ENCODE measurements at regions not wholly inside any gene's neighbourhood (a gene's known extent, or its start where the extent isn't known, plus 50 kb on each side); places are given as distances from the start of the nearest gene placed in this dataset.

DNA sequence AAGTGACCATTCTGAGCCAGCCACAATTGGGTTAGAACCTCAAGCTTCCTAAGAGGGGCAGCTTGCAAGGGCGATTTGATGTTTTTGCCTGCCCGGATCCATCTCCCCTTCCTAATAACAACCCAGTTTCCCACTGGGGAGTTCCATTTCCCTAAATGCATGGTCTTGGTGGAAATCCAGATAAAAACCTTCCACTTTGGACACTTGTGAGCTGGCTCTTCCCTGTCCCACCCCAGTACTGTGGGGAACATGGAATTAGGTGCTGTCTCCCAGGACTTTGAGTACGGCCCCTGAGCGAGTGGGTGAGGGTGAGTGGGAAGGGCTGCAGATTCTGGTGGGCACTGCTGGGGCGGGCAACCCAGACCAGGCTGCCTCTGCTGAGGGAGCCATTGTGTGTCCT is 122.3 kb downstream of the DDX1 start:
- H3K36me3 ChIP-seq, result no peaks in the 10 kb centered on the region
- H3K4me3 ChIP-seq, result no peak overlapping the region
- no peak for TF ChIP-seq Cebpa-rat (IDR thresholded peaks at IDR 0.05)

DNA sequence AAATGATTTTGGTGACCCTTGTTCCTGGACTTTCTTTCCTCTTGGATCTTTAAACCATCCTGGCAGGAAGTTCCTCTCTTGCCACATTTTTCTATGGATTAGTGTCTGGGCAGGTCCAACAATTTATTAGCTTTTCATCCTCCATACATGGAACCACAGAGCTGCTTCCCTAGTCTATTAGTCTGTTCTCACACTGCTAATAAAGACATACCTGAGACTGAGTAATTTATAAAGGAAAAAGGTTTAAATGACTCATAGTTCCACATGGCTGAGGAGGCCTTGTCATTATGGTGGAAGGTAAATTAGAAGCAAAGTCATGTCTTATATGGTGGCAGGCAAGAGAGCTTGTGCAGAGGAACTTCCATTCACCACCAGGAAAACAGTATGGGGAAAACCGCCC is 122.9 kb downstream of the DDX1 start:
- Histone ChIP-seq H3K4me1 (peaks cover 6 to 32% (median 31%) of the 10 kb centered on the region in 10 experiments; a peak in 19 of 20 replicates), H3K27me3 (no peaks in the 10 kb centered on the region), H3K36me3 (no peaks in the 10 kb centered on the region), H3K27ac (no peak overlapping the region; a peak in 1 of 22 replicates), H3K9me3 (replicated peaks in 1 of 11) (no peaks in the 10 kb centered on the region), H3K9ac (no peak overlapping the region), H4K20me1 (no peaks in the 10 kb centered on the region; a peak in 1 of 22 replicates), H3K4me2 (no peak overlapping the region), H3K4me3 (no peak overlapping the region)
- TF ChIP-seq Cebpa-rat (IDR thresholded peaks at IDR 0.05), result no peak

More for the DNA sequence above, 122.3 kb downstream of the DDX1 start:
- no peak overlapping the region for H3K4me2 ChIP-seq
- H3K27me3 ChIP-seq, result no peaks in the 10 kb centered on the region
- no peaks in the 10 kb centered on the region; a peak in 1 of 22 replicates for H4K20me1 ChIP-seq
- H3K9ac ChIP-seq, result no peak overlapping the region
- no peak overlapping the region; a peak in 1 of 22 replicates for H3K27ac ChIP-seq
- H3K4me1 ChIP-seq, result peaks cover 6 to 32% (median 31%) of the 10 kb centered on the region in 10 experiments
- H3K9me3 ChIP-seq (replicated peaks in 1 of 11), result no peaks in the 10 kb centered on the region

DNA sequence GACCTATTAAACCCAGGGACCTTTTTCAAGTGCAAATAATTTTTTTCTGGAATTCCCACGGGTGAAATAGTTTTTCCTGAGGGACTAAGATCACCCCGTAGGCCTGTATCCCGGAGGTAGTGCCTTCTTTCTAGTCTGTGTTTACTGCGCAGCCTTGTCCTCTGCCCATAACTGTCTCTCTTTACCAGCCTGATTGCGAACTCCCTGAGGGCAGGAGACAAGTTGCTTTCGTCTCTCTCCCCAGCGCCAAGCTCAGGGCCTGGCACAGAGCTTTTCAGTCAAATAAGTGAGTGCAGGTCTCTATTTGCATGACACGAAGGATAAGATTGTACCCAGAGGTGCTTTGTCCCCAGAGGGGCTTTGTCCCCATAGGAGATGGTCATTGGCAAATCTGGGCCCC is 123.9 kb downstream of the DDX1 start:
- Histone ChIP-seq H3K27me3 (no peaks in the 10 kb centered on the region), H3K36me3 (no peaks in the 10 kb centered on the region), H3K9ac (no peak overlapping the region), H3K4me1 (peaks cover 6 to 32% (median 31%) of the 10 kb centered on the region in 10 experiments; a peak in 19 of 20 replicates), H3K4me3 (no peak overlapping the region), H3K9me3 (replicated peaks in 1 of 11) (no peaks in the 10 kb centered on the region), H3K27ac (0 out of 22 replicates have a peak overlapping the region, but pooled peaks of 2 of the 11 experiments have one; percentile 29 to 41), H4K20me1 (no peaks in the 10 kb centered on the region; a peak in 1 of 22 replicates), H3K4me2 (peak overlapping the region in 8 of 11 experiments; percentile 71 to 85 (median 76); a peak in 13 of 22 replicates)
- no peak for TF ChIP-seq Cebpa-rat (IDR thresholded peaks at IDR 0.05)

DNA sequence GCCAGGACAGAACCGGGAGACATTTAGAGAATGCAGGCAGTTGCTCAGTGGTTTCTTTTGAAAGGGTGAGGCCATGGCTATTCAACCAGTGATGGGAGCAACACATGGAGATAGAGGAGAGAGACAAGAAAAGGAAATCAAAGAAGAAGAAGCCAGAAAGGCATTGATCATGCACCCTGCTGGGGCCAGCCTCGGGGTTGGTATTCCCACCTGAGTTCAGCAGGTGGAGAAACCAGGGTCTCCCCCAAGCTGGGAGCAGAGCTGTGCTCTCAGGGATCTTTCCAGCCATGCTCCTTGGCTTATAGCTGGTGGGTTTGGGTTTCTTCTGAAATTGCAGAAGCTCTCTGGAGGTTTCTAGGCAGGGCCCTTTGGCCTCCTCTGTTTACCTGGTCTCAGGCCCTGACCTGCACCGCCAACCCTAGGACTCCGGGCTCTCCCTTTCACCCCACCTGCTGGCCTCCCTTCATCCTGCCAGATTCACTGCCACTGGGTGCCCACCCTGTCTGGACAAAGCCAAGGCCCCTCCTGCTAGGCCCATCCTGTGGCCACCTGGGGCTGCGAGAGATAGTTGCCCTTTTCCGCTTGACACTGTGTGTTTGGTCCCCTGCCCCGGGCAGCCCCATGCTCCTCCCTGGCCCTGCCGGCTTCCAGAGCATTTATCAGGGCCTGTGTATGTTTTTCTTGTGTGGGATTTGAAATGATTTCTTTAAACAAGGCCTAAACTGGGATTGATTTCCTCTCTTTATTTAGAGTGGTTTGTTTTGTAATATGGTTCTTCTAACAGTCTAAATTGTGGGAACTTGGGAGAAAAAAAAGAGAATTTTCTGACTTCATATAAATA is 126.7 kb downstream of the DDX1 start:
- no peaks in the 10 kb centered on the region; a peak in 1 of 22 replicates for H4K20me1 ChIP-seq
- peaks cover 6 to 43% (median 39%) of the 10 kb centered on the region in 10 experiments; a peak in 19 of 20 replicates for H3K4me1 ChIP-seq
- no peak overlapping the region for H3K9ac ChIP-seq
- no peaks in the 10 kb centered on the region for H3K27me3 ChIP-seq
- no peak for TF ChIP-seq Cebpa-rat (IDR thresholded peaks at IDR 0.05)
- peak overlapping the region in 4 of 11 experiments; percentile 27 to 41 (median 32); a peak in 4 of 22 replicates for H3K27ac ChIP-seq
- no peak overlapping the region for H3K4me3 ChIP-seq
- no peaks in the 10 kb centered on the region for H3K36me3 ChIP-seq
- H3K9me3 ChIP-seq (replicated peaks in 1 of 11), result no peaks in the 10 kb centered on the region
- H3K4me2 ChIP-seq, result peak overlapping the region in 9 of 11 experiments; percentile 64 to 85 (median 76); a peak in 17 of 22 replicates

DNA sequence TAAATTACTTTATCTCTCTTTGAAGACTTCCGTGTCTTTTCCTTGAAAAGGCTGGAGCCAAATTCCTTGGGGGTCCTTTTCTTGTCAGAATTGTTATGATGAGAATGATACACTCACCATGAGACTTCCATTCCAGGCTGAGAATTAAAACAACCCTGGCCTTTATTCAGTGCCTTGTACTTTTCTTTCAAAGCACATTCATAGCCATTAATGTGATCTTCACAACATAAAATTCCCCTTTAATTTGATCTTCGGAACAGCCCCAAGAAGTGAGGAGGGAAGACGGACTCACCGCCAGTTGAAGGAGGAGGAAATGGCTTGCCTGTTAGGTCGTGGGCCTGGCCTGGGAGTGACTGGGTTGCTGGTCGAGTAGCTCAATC is 127.3 kb downstream of the DDX1 start:
- Histone ChIP-seq H3K27me3 (no peaks in the 10 kb centered on the region), H3K4me1 (peaks cover 6 to 46% (median 43%) of the 10 kb centered on the region in 10 experiments), H3K27ac (no peak overlapping the region)

DNA sequence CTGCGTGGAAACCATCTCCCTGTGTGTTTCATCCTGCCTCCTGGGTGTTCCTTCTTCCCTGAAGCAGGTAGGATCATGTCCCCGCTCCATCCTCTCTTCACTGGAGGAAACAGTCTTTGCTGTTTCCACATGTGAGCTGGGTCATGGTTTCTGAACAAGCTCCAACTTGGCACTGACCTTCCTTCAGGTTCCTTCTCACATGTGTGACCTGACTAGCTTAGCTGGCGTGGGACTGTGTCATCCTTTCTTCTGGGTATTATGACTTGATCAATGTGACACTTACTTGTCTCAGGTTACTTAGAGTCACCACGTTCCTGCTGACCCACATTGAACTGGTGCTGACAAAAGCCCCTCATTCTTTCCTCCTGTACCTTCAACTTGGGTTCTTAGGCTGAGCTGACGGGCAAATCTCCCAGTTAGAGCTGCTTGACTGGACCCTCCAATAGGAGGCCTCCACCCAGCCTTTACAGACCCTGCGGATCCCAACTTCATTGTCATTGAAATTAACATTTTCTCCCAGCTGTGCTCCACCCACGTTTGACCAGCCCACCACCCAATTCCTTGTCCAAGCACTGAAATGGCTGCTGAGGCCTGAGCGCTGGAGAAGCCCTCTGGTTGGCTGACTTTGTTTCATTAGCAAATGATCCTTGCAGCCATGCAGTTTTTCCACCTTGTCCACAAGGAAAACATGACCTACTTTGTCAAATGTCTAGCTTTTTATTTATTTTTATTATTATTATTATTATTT is 128.1 kb downstream of the DDX1 start:
- no peak for TF ChIP-seq Cebpa-rat (IDR thresholded peaks at IDR 0.05)
- Histone ChIP-seq H3K27me3 (no peaks in the 10 kb centered on the region), H3K27ac (no peak overlapping the region), H3K9ac (no peak overlapping the region), H3K4me2 (no peak overlapping the region), H3K4me1 (peaks cover 6 to 53% (median 49%) of the 10 kb centered on the region in 10 experiments), H3K9me3 (replicated peaks in 1 of 11) (no peaks in the 10 kb centered on the region), H4K20me1 (no peaks in the 10 kb centered on the region; a peak in 1 of 22 replicates), H3K4me3 (no peak overlapping the region), H3K36me3 (no peaks in the 10 kb centered on the region)

More for the DNA sequence above, 127.3 kb downstream of the DDX1 start:
- Histone ChIP-seq H3K4me3 (no peak overlapping the region), H4K20me1 (no peaks in the 10 kb centered on the region; a peak in 1 of 22 replicates), H3K36me3 (no peaks in the 10 kb centered on the region), H3K9ac (no peak overlapping the region), H3K9me3 (replicated peaks in 1 of 11) (no peaks in the 10 kb centered on the region), H3K4me2 (0 out of 22 replicates have a peak overlapping the region, but pooled peaks of 1 of the 11 experiments have one; percentile 80)
- TF ChIP-seq Cebpa-rat (IDR thresholded peaks at IDR 0.05), result no peak

DNA sequence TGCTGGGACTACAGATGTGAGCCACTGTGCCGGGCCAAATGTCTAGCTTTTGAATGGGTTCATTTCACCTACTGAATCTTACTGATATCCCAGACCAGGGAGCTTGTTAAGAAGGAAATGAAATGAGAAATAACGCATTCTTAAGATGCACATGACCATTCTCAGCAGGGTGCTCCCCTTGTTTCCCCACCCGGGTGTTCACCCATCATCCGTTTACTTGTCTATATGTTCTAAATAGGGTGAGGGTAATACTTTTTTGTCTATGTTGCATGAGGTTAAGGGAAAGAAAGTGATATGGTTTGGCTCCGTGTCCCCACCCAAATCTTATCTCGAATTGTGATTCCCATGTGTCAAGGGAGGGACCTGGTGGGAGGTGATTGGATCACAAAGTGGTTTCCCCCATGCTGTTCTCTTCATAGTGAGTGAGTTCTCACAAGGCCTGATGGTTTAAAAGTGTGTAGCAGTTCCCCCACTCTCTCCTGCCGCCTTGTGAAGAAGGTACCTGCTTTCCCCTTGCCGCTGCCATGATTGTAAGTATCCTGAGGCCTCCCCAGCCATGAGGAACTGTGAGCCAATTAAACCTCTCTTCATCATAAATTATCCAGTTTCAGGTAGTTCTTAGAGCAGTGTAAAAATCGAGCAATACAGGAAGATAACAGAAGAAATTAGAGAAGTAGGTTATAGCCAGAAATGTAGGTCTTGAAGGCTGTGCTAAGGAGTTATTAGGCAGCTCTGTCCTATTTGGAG is 129.1 kb downstream of the DDX1 start:
- H3K27me3 ChIP-seq, result no peaks in the 10 kb centered on the region

DNA sequence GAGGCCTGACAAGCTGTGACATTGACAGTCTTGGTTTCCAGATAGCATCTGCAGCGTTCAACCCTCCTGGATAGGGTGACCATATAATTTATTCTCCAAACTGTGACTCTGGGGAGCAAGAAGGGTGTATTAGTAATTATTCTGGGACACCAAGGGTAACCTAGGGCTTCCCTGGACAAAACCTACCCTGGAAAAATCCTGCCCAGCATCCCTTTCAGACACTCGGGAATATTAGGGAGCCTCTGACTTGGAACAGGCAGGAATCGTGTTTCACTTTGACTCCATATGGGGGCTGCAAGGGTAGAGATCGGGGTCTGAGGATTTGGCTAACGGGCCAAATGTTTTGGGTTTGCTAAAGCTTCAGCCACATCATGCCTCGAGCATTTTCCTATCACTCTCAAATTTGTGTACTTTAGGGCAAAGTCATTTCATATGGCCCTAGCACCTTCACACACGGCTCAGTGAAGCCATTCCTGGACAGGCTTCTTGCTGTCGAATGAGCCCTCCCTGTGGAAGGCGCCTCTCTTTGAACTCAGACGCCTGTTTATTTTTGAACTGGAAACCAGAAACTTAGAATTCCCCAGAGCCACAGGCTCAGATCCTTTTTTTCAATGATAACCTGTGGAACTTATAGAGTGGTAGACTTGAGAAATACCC is 129.9 kb downstream of the DDX1 start:
- H3K4me3 ChIP-seq, result no peak overlapping the region
- H3K27ac ChIP-seq, result no peak overlapping the region
- H4K20me1 ChIP-seq, result no peaks in the 10 kb centered on the region; a peak in 1 of 22 replicates
- H3K36me3 ChIP-seq, result no peaks in the 10 kb centered on the region
- no peak overlapping the region for H3K9ac ChIP-seq
- no peaks in the 10 kb centered on the region for H3K9me3 ChIP-seq (replicated peaks in 1 of 11)
- no peaks in the 10 kb centered on the region for H3K27me3 ChIP-seq
- peaks cover 6 to 49% (median 40%) of the 10 kb centered on the region in 10 experiments for H3K4me1 ChIP-seq
- H3K4me2 ChIP-seq, result peak overlapping the region in 8 of 11 experiments; percentile 7 to 54 (median 20); a peak in 13 of 22 replicates
- TF ChIP-seq Cebpa-rat (IDR thresholded peaks at IDR 0.05), result no peak

More for the DNA sequence above, 129.1 kb downstream of the DDX1 start:
- peaks cover 6 to 53% (median 47%) of the 10 kb centered on the region in 10 experiments for H3K4me1 ChIP-seq
- H4K20me1 ChIP-seq, result no peaks in the 10 kb centered on the region; a peak in 1 of 22 replicates
- H3K4me2 ChIP-seq, result no peak overlapping the region
- no peak overlapping the region for H3K4me3 ChIP-seq
- no peak overlapping the region for H3K27ac ChIP-seq
- H3K9ac ChIP-seq, result no peak overlapping the region
- H3K36me3 ChIP-seq, result no peaks in the 10 kb centered on the region
- H3K9me3 ChIP-seq (replicated peaks in 1 of 11), result no peaks in the 10 kb centered on the region
- no peak for TF ChIP-seq Cebpa-rat (IDR thresholded peaks at IDR 0.05)
